ENCODE measurements at regions not wholly inside any gene's neighbourhood (a gene's known extent, or its start where the extent isn't known, plus 50 kb on each side); places are given as distances from the start of the nearest gene placed in this dataset.

GRCh38 chr6:14031516-14031915 is 86.1 kb upstream of the CD83 start:
- H3K27ac ChIP-seq, result no peak overlapping the region
- H3K4me3 ChIP-seq (ENCODE audit: low read depth, low read length), result no peak overlapping the region
- DNase-seq, result no peak
- H3K36me3 ChIP-seq, result no peaks in the 10 kb centered on the region
- no peak for TF ChIP-seq CTCF (IDR thresholded peaks at IDR 0.05; ENCODE audit: low read depth, low read length)
- peaks cover 4% of the 10 kb centered on the region for H3K9me3 ChIP-seq (ENCODE audit: severe bottlenecking)
- H3K27me3 ChIP-seq (ENCODE audit: insufficient read depth, low read depth, severe bottlenecking), result no peaks in the 10 kb centered on the region

GRCh38 chr6:14035071-14035847 is 82.3 kb upstream of the CD83 start:
- no peak for DNase-seq
- Histone ChIP-seq H3K4me3 (ENCODE audit: low read depth, low read length) (no peak overlapping the region), H3K9me3 (ENCODE audit: severe bottlenecking) (peaks cover 4% of the 10 kb centered on the region), H3K36me3 (no peaks in the 10 kb centered on the region), H3K27ac (no peak overlapping the region), H3K27me3 (ENCODE audit: insufficient read depth, low read depth, severe bottlenecking) (no peaks in the 10 kb centered on the region)
- no peak for TF ChIP-seq CTCF (IDR thresholded peaks at IDR 0.05; ENCODE audit: low read depth, low read length)

GRCh38 chr6:14035874-14036273 is 81.7 kb upstream of the CD83 start:
- no peaks in the 10 kb centered on the region for H3K27me3 ChIP-seq (ENCODE audit: insufficient read depth, low read depth, severe bottlenecking)
- H3K9me3 ChIP-seq (ENCODE audit: severe bottlenecking), result peaks cover 4% of the 10 kb centered on the region
- H3K36me3 ChIP-seq, result no peaks in the 10 kb centered on the region
- H3K27ac ChIP-seq, result no peak overlapping the region
- DNase-seq, result no peak
- TF ChIP-seq CTCF (IDR thresholded peaks at IDR 0.05; ENCODE audit: low read depth, low read length), result no peak
- no peak overlapping the region for H3K4me3 ChIP-seq (ENCODE audit: low read depth, low read length)

GRCh38 chr6:14036911-14037310 is 80.7 kb upstream of the CD83 start:
- TF ChIP-seq CTCF (IDR thresholded peaks at IDR 0.05; ENCODE audit: low read depth, low read length), result no peak
- H3K9me3 ChIP-seq (ENCODE audit: severe bottlenecking), result no peaks in the 10 kb centered on the region
- DNase-seq, result no peak
- H3K36me3 ChIP-seq, result no peaks in the 10 kb centered on the region
- no peak overlapping the region for H3K4me3 ChIP-seq (ENCODE audit: low read depth, low read length)
- H3K27ac ChIP-seq, result no peak overlapping the region
- H3K27me3 ChIP-seq (ENCODE audit: insufficient read depth, low read depth, severe bottlenecking), result no peaks in the 10 kb centered on the region

- Histone ChIP-seq H3K27ac (no peak overlapping the region), H3K27me3 (ENCODE audit: insufficient read depth, low read depth, severe bottlenecking) (no peaks in the 10 kb centered on the region), H3K4me3 (ENCODE audit: low read depth, low read length) (no peak overlapping the region), H3K36me3 (no peaks in the 10 kb centered on the region), H3K9me3 (ENCODE audit: severe bottlenecking) (no peaks in the 10 kb centered on the region)
- DNase-seq, result no peak
- TF ChIP-seq CTCF (IDR thresholded peaks at IDR 0.05; ENCODE audit: low read depth, low read length), result no peak
These were observed 79.9 kb upstream of the CD83 start for GRCh38 chr6:14037402-14038277.
